Body of pancreas (tissue), 4 donors: ENCODE measurements at regions not wholly inside any gene's neighbourhood (a gene's known extent, or its start where the extent isn't known, plus 50 kb on each side); places are given as distances from the start of the nearest gene placed in this dataset.

Source experiments
- ATAC-seq: fragments of 150-250 bp; one replicate; pipeline ENCODE4 v1.9.1; 2016
- DNase-seq, 4 donors: peaks; one replicate each; pipeline ENCODE4 v3.0.0-alpha.2; 2019
- H3K27ac ChIP-seq, 4 donors: fragments of 200-600 bp; sonication (generic); 1 replicate in 3 of 4; 2 replicates in 1 of 4; pipeline versions ENCODE4 v1.5.1 to v1.6.1; 2016 to 2019; ENCODE audit warnings: mild to moderate bottlenecking in 1 of 4, mixed read lengths in 1 of 4, moderate library complexity in 1 of 4
- H3K27me3 ChIP-seq, 2 donors: fragments of 200-600 bp; sonication (generic); one replicate each; pipeline ENCODE4 v1.6.0; 2016; ENCODE audit warnings: mild to moderate bottlenecking in 1 of 2
- H3K36me3 ChIP-seq, 2 donors: fragments of 200-600 bp; sonication (generic); replicated peaks in 1 of 2; 2 replicates each; pipeline ENCODE4 v1.5.1; 2016; ENCODE audit warnings: low read depth in 2 of 2; ENCODE audit not compliant: insufficient read depth in 1 of 2
- H3K4me1 ChIP-seq: fragments of 200-600 bp; sonication (generic); one replicate; pipeline ENCODE4 v1.6.0; 2016
- H3K4me3 ChIP-seq, 2 donors: fragments of 200-600 bp; sonication (generic); 1 replicate in 1 of 2; 2 replicates in 1 of 2; pipeline ENCODE4 v1.5.1; 2016 to 2019
- H3K9me3 ChIP-seq, 3 donors: fragments of 200-600 bp; sonication (generic); 1 replicate in 2 of 3; 2 replicates in 1 of 3; pipeline ENCODE4 v1.5.1; 2016
- POLR2A ChIP-seq, 3 donors: fragments of 450-650 bp; IDR thresholded peaks; one replicate each; pipeline ENCODE4 v1.6.1; 2016; ENCODE audit warnings: antibody characterized with exemption in 3 of 3, mild to moderate bottlenecking in 2 of 3
- WGBS, 2 donors: methylation state at CpG; one replicate each; pipeline ENCODE4 v1.1.5; 2017; 5-methylcytosine and 5-hydroxymethylcytosine counted together
- intact Hi-C: fragments of 100-400 bp; cut with DNase I; formaldehyde crosslinking; loops from one replicate; pipeline ENCODE4 v1.15.1; 2023
- TF ChIP-seq, protein P1 (sequence below), 7 experiments: fragments of 450-650 bp in 4 of 7; fragments of 200-600 bp in 3 of 7; sonication (generic) in 3 of 7; IDR thresholded peaks; one replicate each; pipeline ENCODE4 v1.5.1; 2016 to 2019; ENCODE audit warnings: antibody characterized with exemption in 7 of 7

DNA sequence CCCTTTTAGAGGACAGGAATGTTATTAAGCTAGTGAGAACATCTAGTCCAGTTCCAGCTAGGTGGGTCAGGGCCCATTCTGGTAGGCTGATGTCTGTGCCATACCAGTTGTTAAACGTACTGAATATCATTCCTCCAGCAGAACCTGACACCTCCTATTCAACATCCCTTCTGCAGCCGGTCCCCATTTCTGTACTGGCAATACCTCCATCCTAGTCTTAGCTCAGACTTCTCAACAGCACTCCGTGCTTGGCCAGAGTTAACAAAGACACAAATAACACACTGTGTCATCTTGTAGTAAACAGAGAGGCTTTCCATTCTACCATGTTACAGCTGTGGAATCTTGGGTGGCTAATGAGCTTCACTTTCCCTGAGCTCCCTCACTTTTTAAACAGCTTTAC lies 94.3 kb upstream of the PDE3A start:
- H3K4me3 ChIP-seq: no peak overlapping the region
- no peaks in the 10 kb centered on the region for H3K27me3 ChIP-seq
- ATAC-seq: no peak
- no peaks in the 10 kb centered on the region for H3K36me3 ChIP-seq
- H3K27ac ChIP-seq: no peak overlapping the region
- WGBS, 2 donors: 74 to 79% methylated on average over 3 of the region's 3 CpGs
- no peak for DNase-seq
- TF ChIP-seq, protein P1, sequence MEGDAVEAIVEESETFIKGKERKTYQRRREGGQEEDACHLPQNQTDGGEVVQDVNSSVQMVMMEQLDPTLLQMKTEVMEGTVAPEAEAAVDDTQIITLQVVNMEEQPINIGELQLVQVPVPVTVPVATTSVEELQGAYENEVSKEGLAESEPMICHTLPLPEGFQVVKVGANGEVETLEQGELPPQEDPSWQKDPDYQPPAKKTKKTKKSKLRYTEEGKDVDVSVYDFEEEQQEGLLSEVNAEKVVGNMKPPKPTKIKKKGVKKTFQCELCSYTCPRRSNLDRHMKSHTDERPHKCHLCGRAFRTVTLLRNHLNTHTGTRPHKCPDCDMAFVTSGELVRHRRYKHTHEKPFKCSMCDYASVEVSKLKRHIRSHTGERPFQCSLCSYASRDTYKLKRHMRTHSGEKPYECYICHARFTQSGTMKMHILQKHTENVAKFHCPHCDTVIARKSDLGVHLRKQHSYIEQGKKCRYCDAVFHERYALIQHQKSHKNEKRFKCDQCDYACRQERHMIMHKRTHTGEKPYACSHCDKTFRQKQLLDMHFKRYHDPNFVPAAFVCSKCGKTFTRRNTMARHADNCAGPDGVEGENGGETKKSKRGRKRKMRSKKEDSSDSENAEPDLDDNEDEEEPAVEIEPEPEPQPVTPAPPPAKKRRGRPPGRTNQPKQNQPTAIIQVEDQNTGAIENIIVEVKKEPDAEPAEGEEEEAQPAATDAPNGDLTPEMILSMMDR (IDR thresholded peaks at IDR 0.05): no peak
- no peak for TF ChIP-seq POLR2A (IDR thresholded peaks at IDR 0.05)
- intact Hi-C loops: no loop called here
- no peaks in the 10 kb centered on the region for H3K9me3 ChIP-seq
- H3K4me1 ChIP-seq: no peaks in the 10 kb centered on the region

DNA sequence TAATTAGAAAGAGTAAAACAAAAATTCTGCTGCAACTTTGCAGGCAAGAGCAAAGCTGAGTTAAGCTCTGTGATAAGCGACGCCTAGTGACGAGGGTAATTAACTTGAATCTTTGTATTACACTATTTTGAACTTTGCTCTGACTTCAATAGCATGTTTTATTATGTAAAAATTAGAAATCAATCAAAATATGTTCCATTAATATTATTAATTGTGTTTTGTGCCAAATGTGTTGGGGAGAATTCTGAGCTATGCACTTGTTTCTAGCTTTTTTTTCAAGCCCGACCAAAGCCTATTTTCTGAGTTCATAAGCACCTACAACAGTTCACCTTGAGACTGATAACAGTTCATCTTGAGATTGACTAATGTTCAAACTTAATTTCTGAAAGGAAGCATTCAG lies 90.1 kb upstream of the PDE3A start:
- no peak for TF ChIP-seq POLR2A (IDR thresholded peaks at IDR 0.05)
- TF ChIP-seq, protein P1 (IDR thresholded peaks at IDR 0.05): no peak
- 71 to 77% methylated on average over 4 of the region's 4 CpGs for WGBS, 2 donors
- no peak overlapping the region for H3K4me3 ChIP-seq
- no peak overlapping the region for H3K27ac ChIP-seq
- intact Hi-C loops: no loop called here
- H3K36me3 ChIP-seq: no peaks in the 10 kb centered on the region
- H3K27me3 ChIP-seq: no peaks in the 10 kb centered on the region
- no peaks in the 10 kb centered on the region for H3K4me1 ChIP-seq
- DNase-seq: no peak
- H3K9me3 ChIP-seq: no peaks in the 10 kb centered on the region
- ATAC-seq: no peak

DNA sequence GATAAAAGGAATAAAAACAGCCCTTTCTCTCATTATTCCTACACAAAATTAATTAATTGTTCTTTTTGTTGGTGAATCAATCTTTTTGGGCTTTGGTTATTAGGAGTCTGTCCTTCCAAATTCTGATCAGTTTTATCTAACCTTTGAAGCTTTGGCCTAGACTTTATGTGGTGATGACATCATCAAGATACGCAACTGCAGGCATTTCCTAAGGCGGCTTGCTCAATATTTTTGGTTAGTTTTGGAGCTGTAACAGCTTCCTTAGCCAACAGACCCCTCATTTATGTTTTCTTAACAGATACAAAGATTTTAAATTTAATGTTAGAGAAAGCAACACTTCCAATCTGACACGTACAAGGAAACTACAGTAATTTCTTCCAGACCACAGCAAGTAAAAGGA lies 87.8 kb upstream of the PDE3A start:
- H3K9me3 ChIP-seq: no peaks in the 10 kb centered on the region
- H3K27me3 ChIP-seq: no peaks in the 10 kb centered on the region
- intact Hi-C loops: no loop called here
- DNase-seq: no peak
- TF ChIP-seq, protein P1 (IDR thresholded peaks at IDR 0.05): no peak
- TF ChIP-seq POLR2A (IDR thresholded peaks at IDR 0.05): no peak
- H3K4me1 ChIP-seq: peaks cover 5% of the 10 kb centered on the region
- 64 to 84% methylated on average over 3 of the region's 3 CpGs for WGBS, 2 donors
- no peak overlapping the region for H3K4me3 ChIP-seq
- no peak for ATAC-seq
- H3K27ac ChIP-seq: no peak overlapping the region
- no peaks in the 10 kb centered on the region for H3K36me3 ChIP-seq

DNA sequence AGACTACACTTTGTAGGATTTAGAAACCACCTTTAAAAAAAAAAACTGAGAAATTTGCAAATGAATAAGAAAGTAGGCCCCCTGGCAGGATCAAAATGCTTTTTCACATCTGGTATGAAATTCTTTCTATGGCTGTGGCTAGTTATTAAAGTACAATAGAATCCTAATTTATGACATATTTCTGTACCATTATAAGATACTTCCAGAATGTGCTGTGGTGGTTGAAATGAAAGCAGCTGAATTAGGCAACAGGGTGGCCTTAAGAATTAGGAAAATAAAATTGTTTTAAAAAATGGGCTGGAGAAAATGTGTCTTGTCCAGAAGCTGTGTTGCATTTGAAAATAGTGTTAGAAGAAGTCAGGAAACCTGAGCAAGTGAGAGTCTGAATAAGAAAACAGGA lies 85.9 kb upstream of the PDE3A start:
- H3K9me3 ChIP-seq: no peaks in the 10 kb centered on the region
- no peaks in the 10 kb centered on the region for H3K36me3 ChIP-seq
- no peak for DNase-seq
- ATAC-seq: no peak
- intact Hi-C loops: no loop called here
- H3K27ac ChIP-seq: no peak overlapping the region
- H3K4me3 ChIP-seq: no peak overlapping the region
- TF ChIP-seq POLR2A (IDR thresholded peaks at IDR 0.05): no peak
- TF ChIP-seq, protein P1 (IDR thresholded peaks at IDR 0.05): no peak
- H3K27me3 ChIP-seq: no peaks in the 10 kb centered on the region
- peaks cover 6% of the 10 kb centered on the region for H3K4me1 ChIP-seq

DNA sequence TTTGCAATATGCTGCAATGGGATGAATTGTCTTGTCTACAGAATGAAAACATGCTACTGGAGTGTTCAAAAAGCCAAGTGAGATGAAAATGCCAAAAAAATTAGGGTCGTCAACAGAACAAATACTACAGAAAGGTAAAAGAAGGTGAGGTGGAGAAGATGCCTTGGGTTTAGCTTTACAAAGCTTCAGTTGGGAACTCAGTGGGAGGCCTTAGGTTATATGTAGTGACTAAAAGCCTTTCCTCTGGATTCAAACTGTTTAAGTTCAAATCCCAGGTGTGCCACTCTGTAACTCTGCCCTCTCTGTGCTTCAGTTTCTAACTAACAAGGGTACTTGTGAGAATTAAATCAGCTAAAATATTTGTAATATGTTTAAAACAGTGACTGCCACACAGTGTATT lies 84.9 kb upstream of the PDE3A start:
- DNase-seq (no peak), ATAC-seq (no peak)
- no peak overlapping the region for H3K4me3 ChIP-seq
- TF ChIP-seq POLR2A (IDR thresholded peaks at IDR 0.05): no peak
- intact Hi-C loops: no loop called here
- H3K27ac ChIP-seq: no peak overlapping the region
- 72 to 90% methylated on average over 1 of the region's 1 CpG for WGBS, 2 donors
- no peaks in the 10 kb centered on the region for H3K9me3 ChIP-seq
- H3K4me1 ChIP-seq: peaks cover 6% of the 10 kb centered on the region
- H3K36me3 ChIP-seq: no peaks in the 10 kb centered on the region
- H3K27me3 ChIP-seq: no peaks in the 10 kb centered on the region
